HG02981 (cell line): ENCODE measurements at regions not wholly inside any gene's neighbourhood (a gene's known extent, or its start where the extent isn't known, plus 50 kb on each side); places are given as distances from the start of the nearest gene placed in this dataset.
"Not testable (repeated sequence)": the region's sequence is repeated elsewhere in the genome, so short reads cannot be mapped to it uniquely, and the experiment has no call there.

Experiments
- ATAC-seq: cut with Tn5 transposase; IDR thresholded peaks from one replicate; pipeline ENCODE4 v1.9.1; 2021; ENCODE audit warnings: mild to moderate bottlenecking, moderate library complexity; ENCODE audit not compliant: unreplicated experiment

GRCh38 chr14:50014809-50015430 lies 101.5 kb downstream of the VCPKMT start:
- ATAC-seq = no peak

GRCh38 chr14:50015716-50016115 lies 100.7 kb downstream of the VCPKMT start:
- no peak for ATAC-seq

- ATAC-seq = no peak
Observed at GRCh38 chr14:50018201-50018932, 98.0 kb downstream of the VCPKMT start.

GRCh38 chr14:50018933-50019210 lies 97.5 kb downstream of the VCPKMT start:
- ATAC-seq = no peak

DNA sequence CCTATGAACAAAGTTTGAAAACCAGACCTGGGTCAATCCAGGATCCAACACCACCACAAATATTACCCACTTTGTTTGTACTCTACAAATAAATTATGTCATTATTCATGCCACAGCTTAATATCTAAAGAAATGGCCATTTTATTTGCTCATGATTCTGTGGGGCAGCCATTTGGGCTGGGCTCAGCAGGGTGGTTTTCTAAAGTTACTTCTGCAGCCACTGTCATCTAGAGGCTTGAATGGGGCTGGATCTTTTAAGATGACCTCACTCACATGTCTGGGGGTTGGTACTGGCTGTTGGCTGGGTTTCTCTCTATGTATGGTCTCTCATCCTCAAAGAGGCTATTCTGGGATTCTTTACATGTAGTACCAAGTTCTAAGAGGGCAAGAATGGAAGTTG lies 96.2 kb downstream of the VCPKMT start:
- no peak for ATAC-seq

- ATAC-seq = no peak
Observed at GRCh38 chr14:50020799-50021198, 95.6 kb downstream of the VCPKMT start.

DNA sequence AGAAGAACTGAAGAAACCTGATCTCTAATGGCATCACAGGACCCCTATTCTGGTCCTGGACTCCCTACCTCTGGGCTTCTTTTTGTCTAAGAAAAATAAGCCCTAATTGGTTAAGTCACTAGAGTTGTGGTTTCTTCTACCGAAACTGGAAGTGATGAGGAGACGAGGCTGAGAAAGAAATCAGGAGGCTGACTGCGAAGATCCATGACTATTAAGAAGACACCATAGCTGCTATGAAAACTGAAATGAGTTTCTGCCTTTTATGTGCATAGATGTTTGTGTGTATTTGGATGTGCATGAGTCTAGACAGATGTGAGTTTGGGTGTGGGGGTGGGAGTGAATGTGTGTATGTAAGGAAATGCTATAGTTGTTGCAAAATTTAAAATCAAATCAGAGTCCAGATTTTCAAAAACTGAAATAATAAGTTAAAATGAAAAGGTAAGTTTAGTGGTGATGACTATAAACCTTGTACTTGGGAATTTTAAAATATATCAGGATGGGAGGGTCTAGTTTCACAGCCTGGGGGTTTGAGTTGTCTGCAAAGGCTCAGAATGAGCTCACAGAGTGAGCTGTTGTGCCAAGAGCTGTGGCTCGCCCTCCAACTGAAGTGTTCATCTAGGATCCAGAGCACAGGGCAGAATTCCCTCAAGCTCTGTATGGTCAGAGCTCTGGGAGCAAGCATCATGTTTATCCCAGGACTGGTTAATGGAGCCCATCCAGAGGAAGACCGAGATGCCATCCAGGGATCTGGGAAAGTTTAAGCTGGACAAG lies 94.9 kb downstream of the VCPKMT start:
- no peak for ATAC-seq

DNA sequence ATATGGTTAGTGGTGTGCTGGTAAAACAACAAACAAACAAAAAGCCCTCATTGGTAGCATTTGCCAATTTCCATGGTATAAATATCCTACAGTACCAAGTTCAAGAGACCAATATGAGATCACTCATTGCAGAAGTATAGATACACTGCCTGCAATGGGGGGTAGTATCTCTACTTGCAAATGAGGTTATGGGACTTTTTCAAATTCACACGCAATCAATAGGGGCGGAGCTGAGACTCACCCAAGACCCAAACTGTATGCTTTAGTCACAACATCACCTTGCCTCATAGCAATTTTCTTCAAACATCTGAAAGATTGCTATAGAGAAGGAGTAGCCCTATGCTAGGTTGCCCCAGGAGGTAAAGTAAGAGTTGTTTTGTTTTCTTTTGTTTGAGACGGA lies 93.7 kb downstream of the VCPKMT start:
- ATAC-seq = no peak

DNA sequence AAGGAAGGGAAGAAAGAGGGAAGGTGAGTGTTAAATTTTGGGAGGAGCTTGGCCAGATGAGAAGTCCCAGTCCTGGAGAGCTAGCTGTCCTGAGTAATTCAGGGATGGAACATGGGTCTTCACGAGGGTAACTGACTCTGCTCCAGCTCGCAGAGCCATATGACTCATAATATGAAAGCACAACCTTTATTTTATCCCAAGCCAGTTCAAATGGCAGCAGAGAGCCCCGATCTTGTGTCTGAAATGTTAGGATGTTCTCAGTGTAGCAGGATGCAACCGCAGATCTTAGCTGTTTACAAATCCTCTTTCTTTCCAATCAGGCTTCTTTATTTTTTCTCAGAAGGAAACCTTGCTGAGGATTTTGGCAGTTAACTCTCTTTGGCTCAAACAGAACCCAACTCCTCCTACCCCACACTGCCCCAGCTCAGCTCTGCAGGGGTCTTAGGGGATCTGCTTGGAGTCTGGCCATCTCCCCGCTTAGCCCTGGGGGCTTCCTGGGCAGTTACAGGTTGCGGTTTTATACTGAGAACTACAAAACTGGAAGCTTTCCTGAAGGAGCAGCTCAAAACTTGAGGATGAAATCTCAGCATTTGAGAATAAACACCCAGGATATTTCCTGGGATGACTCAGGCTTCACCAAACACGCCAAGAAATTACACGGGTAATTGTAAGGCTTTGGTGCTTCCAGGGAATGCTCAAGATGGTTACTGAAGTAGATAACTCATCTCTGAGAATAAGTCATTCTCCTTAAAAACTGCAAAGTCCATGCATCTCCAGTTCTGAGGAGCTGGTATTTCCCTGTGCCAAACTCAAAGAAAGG lies 92.5 kb downstream of the VCPKMT start:
- no peak for ATAC-seq

DNA sequence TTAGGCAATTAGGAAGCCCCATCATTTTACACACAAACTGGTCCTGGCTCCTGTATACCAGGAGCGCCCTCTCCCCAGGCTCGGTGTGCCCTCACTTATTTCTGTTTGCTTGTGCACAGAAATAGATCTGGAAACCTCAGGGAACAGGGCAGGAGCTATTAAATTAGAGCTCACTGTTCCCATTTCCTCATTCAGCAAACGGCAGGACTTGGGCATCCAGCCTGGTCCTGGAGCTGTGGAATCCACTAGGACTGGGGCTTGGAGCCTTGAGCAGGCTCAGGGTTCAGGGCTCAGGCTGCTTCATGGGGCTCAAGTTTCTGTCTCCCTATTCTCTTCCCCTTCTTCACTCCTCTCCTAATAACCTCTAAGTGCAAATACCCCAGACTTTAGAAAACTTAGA lies 91.3 kb downstream of the VCPKMT start:
- no peak for ATAC-seq

DNA sequence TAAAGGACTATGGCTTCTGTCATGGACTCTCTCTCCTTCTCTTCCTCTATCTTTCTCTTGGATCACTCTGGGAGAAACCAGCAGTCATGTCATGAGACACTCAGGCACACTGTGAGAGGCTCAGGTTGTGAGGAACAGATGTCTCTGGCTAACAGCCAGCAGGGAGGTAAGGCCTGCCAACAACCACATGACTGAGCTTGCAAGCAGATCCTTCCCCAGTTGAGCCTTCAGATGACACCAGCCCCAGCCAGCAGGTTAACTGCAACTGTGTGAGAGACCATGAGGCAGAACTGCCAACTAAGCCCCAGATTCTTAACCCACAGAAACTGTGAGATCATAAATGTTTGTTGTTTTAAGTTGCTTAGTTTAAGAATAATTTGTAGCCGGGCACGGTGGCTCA lies 90.6 kb downstream of the VCPKMT start:
- ATAC-seq = no peak

GRCh38 chr14:50026396-50026795 lies 90.0 kb downstream of the VCPKMT start:
- ATAC-seq = no peak

GRCh38 chr14:50027816-50028215 lies 88.6 kb downstream of the VCPKMT start:
- no peak for ATAC-seq

- ATAC-seq = no peak
Observed at GRCh38 chr14:50028458-50028857, 87.9 kb downstream of the VCPKMT start.

GRCh38 chr14:50030036-50030435 lies 86.3 kb downstream of the VCPKMT start:
- no peak for ATAC-seq

DNA sequence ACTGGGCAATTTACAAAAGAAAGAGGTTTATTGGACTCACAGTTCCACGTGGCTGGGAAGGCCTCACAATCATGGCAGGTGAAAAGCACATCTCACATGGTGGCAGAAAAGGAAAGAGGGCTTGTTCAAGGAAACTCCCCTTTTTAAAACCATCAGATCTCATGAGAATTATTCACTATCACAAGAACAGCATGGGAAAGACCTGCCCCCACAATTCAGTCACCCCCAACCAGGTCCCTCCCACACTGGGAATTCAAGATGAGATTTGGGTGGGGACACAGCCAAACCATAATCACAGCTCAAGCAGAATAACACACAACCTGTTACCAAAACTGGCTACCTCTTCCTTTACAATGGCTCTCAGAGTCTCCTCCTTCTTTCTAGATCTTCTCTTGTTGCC lies 85.5 kb downstream of the VCPKMT start:
- ATAC-seq = not testable (repeated sequence)

- ATAC-seq = no peak
Observed at GRCh38 chr14:50031602-50032313, 84.6 kb downstream of the VCPKMT start.

- ATAC-seq = not testable (repeated sequence)
Observed at GRCh38 chr14:50032462-50033167, 83.8 kb downstream of the VCPKMT start.

GRCh38 chr14:50035214-50035613 lies 81.2 kb downstream of the VCPKMT start:
- ATAC-seq = no peak

- no peak for ATAC-seq
Observed at GRCh38 chr14:50036211-50036610, 80.2 kb downstream of the VCPKMT start.
